GM19043 (cell line): ENCODE measurements at regions not wholly inside any gene's neighbourhood (a gene's known extent, or its start where the extent isn't known, plus 50 kb on each side); places are given as distances from the start of the nearest gene placed in this dataset.

ENCODE experiments used
- ATAC-seq: cut with Tn5 transposase; IDR thresholded peaks from one replicate; pipeline ENCODE4 v1.9.1; 2021; ENCODE audit warnings: low read depth; ENCODE audit not compliant: unreplicated experiment

DNA sequence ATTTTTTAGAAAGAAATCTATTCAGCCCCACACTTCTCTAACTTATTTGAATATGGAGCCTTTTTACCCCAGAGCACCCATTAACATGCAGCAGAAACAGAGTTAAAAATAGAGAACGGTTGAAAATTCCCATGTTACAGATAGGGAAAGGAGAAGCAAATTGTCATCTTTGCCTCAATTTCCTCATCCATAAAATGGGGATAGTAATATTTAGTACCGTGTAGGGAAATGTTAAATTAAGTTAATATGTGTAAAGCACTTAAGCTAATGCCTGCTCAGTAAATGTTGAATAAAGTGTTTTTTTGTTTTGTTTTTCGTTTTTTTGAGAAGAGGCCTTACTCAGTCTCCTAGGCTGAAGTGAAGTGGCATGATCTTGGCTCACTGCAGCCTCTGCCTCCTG, 50.3 kb downstream of the NAV1 start:
- no peak for ATAC-seq

DNA sequence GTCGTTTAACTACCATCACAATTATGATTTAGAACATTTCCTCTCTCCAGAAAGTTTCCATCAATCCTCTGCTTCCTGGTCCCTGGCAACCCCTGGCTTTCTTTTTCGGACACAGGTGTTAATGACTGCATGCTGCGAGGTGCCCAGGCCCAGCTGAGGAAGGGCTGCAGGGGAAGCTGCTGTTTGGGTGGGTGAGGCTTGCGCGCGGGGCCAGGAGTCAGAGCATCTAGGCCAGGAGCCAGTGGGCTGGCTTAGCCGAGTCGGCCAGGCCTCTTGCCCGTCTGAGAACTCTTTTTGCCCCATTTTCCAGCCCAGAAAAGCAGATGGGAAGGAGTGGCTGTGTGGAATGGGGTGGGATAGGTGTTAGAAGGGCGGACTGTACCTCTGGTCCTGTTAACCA, 51.5 kb downstream of the NAV1 start:
- ATAC-seq, result no peak

DNA sequence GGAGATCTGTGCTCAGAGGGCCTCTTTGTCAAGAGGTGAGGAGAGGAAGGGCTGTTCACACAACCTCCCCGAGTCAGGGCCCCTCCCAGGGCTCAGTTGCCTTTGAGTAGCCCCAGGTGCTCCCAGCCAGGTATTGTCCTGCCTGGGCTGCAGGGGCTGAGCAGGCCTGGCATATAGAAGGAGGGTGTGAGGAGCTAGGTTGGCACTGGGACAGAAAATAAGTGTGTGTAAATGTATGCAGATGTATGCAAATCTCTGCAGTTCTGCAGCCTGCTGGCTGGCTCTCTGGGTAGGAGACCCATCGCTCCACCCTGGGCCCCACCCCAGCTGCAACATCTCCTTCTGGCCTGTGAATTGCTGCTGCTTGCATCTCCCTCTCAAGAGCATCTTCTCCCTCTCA, 52.4 kb downstream of the NAV1 start:
- no peak for ATAC-seq

DNA sequence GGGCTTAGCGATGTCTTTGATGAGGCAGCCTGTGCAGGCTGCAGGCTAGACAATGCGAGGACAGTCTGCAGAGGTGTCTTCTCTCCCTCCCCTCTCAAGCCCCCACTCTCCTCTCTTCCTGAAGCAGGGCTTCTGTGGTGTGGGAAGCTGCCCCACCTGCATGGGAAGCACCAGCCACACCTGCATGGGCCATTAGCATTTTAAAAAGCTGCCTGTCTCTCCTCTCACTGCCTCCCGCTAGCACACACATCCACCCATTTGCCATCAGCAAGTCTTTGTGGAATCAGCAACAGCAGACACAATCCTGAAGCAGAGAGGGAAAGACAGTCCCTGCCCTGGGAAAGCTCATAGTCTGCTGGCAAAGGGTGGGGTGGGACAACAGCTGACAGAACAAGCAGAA, 53.1 kb downstream of the NAV1 start:
- ATAC-seq, result no peak

DNA sequence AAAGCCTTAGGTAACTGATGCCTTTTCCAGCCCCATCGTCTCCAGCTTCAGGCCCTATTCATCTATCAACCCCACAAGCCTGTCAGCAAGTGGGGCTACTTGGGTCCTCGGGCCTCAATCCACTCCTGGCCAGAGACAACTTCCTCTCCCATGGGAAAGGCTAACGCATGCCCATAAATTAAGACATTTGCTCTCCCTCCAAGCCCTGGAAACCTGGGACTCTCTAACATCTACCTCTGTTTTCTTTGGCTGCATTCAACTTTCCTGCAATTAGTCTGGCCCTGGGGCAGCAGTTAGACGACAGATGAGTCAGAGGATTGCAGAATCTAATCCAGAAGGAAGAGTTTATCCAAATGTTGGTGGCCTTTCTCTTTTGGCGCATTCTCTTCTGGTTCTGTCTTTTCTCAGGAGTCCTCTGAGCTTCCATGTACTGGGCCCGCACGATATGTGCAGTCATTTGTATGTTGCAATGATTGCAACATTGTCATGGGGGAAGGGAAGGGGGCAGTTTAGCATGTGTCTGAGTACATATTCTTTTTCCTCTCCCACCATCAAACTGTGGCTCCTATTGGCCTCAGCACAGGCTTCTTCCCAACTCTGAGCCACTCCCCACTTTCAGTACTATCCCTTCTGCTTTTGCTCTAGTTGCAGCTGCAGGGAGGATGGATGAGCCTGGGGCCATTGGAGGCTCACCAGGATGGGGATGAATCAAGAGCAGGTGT, 54.4 kb downstream of the NAV1 start:
- ATAC-seq, result no peak

DNA sequence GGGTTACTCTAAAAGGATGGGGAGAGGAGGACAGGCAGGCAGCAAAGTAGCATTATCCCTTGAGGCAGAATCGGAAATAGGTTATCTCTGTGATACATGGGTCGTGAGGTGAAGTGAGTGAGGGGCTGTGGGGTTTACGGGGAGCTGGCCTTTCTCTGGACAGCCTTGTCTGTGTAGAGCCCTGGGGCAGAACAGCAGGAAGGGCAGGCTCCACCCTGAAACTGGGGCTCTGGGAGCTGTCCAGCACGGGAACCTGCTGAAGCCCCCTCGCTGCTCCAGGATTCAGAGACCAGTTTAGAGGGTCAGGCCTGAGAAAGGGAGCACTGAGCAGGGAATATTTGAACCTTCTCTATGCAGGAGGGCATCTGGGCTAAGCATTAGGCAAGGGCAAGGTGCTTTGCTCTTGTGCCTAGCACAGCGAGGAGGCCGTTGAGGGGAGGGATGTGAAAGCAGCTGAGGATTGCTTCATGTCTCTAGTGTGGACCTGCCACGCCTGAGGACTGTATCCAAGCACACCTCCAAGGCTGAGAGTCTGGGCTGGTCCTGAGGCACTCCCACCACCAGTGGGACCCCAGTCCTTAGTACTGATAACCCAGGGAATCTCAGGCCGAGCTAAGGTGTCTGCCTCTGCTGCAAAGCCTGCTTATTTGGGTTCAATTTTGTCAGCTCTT, 55.8 kb downstream of the NAV1 start:
- no peak for ATAC-seq

DNA sequence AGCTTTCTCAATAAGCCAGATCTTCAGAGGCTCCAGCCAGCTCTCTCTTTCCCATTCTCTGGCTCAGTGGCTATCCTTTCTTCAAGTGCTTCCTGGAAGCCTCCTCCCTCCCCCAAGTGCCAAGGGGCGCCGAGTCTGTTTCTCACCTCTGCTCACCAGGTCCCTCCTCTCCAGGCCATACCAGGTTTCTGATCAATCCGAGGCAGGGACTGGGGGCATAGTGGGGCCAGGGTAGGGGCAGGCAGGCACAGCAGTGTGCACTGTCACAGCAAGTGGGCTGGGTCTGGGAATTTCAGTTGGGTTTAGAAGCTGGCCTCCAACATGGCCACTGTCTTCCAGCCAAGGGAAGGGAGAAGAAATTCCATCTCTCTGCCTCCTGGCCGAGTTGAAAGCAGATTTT, 56.5 kb downstream of the NAV1 start:
- ATAC-seq, result no peak

DNA sequence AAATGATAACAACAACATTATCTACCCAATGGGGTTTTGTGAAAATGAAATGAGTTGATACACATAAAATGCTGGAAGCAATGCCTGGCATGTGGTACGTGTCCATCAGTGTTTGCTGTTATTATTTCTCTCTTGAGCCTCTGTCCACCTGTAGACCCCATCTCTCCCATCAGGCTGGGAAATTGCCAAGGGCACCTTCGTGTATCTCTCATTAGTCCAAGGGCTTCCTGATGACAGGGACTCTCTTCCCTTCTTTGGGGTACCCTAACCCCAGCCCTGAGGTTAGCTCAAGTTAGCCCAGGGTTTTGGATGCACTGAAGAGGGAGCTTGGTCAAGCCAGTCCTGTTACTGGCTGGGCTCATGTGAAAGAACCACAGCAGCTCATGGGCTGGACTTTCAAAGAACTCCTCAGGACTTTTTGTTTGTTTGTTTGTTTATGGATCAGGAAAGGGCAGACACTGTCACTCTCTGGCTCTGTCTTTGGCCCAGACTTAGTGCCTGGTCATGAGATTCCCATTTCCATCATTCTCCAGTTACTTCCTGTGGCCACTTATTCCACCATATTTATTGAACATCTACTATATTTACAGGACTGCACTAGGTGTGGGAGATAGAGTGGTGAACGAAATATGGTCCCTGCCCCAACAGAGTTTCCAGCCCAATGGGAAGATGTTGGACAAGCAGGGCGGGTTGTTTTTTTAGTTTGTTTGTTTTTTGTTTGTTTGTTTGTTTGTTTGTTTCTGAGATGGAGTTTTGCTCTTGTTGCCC, 57.4 kb downstream of the NAV1 start:
- ATAC-seq, result no peak

DNA sequence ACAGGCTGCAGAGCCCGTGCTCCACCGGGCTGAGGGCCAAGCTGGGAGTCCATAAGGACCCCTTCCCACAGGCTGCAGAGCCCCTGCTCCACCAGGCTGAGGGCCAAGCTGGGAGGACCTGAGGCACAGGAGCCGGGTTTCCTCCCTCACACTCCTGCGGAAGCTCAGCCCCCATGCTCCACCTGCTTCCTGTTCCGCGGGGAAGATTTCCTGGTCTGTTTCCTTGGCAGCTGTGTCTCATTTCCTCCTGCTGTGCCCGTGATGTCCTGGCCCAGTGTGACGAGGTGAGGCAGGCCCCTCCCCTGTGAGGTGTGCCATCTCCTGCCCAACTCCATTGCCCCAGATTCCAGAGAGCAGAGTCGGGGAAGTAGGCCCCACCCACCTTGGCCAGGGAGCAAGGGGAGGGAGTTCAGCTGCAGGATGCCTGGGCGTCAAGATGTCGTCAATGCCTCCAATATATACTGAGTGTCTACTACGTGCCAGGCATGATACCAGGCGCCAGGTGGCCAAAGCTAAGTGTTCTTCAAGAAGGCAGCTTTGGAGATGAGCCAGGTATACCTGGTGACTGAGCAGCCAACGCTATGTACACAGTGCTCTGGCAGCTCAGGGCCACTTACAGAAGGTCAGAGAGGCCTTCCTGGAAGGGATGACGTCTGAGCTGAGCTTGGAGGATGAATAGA, 58.8 kb downstream of the NAV1 start:
- ATAC-seq, result no peak

DNA sequence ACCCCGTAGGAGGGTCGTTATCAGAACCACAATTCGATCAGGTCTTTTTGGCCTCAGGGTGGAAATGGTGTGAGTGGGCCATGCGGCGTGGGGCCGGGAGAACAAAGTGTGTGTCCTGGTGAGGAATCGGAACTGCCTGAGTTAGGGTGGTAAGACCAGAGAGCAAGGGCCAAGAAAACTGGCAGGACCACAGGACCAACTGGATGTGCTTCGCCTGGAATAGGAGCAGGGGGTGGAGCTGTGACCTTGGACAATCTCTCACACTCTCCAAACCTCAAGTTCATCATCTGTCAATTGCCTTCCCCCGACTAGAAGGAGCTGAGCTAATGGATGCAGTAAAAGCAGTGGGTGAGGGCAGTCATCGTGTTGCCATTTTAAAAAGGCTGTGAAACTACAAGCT, 59.5 kb downstream of the NAV1 start:
- no peak for ATAC-seq

DNA sequence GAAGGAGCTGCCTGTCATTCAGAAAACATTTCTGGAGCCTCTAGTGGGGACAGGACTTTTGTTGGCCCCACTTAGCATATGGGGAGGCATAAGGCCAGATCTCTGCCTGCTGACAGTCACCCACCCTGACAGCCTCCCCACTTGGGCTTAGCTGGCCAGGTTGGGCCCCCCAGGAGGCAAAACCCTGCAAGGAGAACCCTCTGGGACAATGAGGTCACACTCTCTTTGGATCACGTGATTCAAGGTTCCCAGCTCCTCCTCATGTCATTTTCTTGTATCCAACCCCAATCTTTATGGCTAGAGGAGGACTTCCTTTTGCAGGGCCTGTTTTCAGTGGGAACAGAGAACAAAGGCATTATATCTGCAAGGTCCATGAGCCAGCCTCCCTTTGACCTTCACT, 60.0 kb downstream of the NAV1 start:
- no peak for ATAC-seq

DNA sequence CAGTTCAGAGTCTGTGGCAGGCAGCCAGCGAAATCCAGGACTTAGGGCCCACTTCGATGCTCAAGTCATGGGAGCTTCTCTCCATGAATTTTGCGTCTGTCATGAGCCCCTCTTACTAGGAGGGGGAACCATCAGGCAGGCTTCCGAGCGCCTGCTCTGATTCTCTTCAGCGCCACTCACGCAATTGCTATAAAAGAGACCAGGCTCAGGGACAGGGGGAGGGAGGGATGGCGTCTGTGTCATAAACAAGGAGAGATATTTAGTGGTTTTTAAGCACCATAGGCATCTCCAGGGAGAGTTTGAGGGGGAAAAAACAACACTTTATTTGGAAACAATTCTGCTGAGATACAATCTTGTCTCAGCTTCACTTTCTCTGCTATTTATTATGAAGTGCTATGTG, 60.6 kb downstream of the NAV1 start:
- ATAC-seq, result no peak

DNA sequence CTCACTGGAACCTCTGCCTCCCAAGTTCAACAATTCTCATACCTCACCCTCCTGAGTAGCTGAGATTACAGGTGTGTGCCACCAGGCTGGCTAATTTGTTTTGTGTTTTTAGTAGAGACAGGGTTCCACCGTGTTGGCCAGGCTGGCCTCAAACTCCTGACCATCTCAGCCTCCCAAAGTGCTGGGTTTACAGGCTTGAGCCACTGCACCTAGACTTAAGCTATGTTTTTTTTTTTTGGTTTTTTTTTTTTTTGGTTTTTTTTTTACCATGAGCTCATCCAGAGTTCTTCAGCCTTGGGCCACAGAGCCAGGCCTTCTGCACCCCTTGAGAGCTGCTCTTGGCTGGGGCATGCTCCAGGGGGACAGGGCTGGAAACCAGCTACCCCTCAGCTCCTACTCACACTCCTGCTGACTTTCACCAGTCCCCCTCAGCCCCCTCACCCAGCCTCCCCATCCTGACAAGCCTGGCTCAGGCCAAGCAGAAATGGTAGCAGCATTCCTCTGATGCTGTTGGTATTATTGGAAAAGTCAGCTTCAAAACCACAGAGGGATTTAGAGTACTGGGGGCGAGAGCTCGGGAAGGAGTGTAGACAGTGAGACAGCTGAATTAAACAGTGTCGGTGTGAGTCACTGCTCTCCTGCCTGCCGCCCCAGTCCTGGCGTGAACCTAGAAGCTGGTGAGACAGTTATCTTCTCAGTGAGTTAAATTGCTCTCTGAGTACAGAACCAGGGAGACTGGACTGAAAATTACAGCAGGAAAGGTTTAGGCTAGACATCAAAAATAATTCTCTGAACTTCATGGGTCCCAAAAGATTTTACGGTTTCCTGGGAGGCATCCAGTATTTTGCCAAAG, 63.7 kb downstream of the NAV1 start:
- ATAC-seq, result no peak

DNA sequence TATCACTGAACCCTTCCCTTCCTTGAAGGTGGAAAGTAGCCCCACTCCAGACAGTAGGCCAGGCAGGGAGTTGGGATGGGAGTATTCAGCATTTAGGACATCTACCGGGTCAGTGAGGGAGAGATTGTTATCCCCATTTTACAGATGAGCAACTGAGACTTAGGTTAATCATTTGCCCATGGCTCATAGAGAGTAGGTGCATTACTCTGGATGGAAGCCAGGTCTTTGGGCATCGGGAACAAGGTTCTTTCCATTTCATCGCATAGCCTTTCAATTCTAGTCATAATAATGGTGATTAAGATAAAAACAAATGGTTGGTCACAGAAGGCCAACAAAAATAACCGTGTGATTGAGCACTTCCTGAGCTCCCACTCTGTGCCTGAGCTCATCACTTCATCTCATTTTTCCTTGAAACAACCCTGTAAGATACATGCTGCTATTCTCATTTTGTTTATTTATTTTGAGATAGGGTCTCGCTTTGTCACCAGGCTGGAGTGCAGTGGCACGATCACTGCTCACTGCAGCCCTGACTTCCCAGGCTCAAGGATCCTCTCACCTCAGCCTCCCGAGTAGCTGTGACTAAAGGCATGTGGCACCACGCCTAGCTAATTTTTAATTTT, 64.8 kb downstream of the NAV1 start:
- ATAC-seq, result no peak

DNA sequence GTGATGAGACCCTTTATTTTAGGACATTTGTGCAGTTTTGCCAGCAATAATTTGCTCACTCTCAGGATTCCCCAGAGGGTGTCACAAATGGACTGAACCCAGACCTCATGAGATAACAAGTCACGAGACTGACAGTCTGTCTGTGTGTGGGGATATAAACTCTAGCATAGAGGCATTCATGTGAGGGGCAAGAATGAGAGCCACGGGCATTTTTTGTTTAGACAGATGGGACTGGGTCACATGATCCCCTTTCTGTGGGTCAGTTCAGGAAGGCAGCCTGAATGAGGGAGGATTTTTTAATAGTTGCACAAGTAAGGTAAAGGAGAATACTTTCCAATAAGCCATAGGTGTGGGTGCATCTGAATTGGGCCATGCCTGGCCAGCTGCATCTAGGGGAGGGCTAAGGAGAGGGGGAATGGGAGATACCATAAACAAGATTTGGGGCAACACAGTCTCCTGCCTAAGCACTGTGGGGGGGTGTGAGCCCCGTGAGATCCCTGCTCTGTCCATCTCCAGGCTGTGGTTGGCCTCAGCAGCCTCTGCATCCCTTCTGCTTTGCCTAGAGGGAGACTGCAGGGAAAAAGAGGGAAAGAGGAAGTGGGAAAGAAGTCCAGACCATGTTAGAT, 66.6 kb downstream of the NAV1 start:
- no peak for ATAC-seq

DNA sequence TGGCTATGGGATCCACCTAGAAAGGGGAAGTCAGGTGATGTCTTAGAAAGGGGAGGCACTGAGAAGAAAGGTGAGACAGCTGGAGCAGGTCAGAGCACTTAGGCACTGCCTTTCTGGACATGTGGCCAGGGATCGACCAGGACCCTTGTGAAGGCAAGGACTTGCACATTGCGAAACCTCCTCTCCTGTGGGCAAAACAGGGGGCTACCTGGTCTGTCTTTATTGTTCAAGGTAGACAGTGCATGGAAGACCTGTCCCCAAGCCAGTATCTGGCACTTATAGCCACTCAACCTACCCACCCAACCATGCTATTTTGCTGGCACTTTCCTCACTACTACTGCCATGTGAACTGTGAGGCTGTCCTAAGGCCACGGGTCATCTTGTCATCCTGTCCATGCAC, 67.2 kb downstream of the NAV1 start:
- no peak for ATAC-seq

DNA sequence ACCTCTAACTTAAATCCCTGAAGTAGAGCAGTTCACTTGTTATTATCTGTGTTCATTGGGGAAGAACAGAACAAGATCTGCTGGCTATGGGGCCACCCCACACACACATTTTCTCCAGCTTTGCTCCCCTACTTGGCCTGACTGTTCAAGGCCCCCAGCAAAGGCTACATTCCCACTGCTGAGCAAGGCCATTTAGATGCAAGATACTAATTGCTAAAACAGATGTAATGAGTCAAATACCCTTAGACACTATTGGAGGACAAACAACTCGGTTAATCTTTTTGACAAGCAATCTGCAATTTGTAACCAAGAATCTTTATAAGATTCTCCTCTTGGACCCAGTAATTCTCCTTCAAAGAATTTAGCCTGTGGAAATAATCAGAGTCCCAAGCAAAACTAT, 67.7 kb downstream of the NAV1 start:
- ATAC-seq, result no peak

DNA sequence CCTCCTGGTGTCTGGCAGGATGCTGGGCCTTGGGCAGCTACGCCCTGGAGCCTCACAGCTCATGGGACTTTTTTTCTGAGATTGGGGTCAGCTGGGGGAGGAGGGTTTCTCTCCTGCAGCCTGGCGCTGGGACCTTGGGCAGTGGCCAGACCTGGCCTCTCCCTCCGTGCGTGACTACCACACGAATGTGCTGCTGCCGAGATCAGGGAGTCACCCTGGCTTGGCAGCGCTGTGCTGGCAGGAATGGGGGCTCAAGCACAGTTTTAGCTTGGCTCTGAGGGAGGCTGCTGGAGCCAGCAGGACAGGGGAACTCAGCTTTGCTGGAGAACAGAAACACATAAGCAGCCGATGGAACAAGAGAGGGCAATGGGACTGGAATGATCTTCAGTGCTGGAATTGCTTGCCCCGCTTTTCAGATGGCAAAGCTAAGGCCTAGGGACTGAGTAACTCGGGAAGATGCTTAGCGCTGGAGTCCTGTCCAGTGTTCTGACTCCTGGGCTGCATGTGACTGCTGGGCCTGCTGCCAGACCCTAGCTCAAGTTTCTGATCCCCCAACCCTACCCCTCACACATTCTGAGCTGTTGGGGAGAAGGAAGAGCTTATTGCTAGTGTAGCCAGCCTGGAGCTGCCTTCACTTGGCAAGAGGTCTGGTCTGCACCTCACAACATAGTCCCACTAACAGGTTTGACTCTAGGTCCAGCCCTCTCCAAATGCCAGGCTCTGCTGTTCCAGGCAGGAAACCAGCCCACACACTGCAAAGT, 69.9 kb downstream of the NAV1 start:
- ATAC-seq, result no peak
